GM12892 (cell line): ENCODE measurements at regions not wholly inside any gene's neighbourhood (a gene's known extent, or its start where the extent isn't known, plus 50 kb on each side); places are given as distances from the start of the nearest gene placed in this dataset.

Experiments
- POLR2A ChIP-seq: IDR thresholded peaks from 2 replicates; pipeline ENCODE4 v1.6.1; 2011; ENCODE audit warnings: low read depth, low read length, control low read depth
- POLR2AphosphoS5 ChIP-seq: IDR thresholded peaks from 2 replicates; pipeline ENCODE4 v1.6.1; 2011; ENCODE audit warnings: low read depth, low read length, control low read depth
- TAF1 ChIP-seq: IDR thresholded peaks from 2 replicates; pipeline ENCODE4 v1.6.1; 2011; ENCODE audit warnings: low read depth, mild to moderate bottlenecking, control low read depth, low read length, borderline replicate concordance

- TF ChIP-seq POLR2AphosphoS5: no peak
- no peak for TF ChIP-seq POLR2A
- no peak for TF ChIP-seq TAF1
Measured at GRCh38 chr5:63451188-63451587, 511.1 kb downstream of the HTR1A start.
